HepG2 (cell line): ENCODE measurements at regions not wholly inside any gene's neighbourhood (a gene's known extent, or its start where the extent isn't known, plus 50 kb on each side); places are given as distances from the start of the nearest gene placed in this dataset.

ENCODE experiments used
- HDAC6 ChIP-seq: fragments of 200-600 bp; sonication (generic); IDR thresholded peaks from 2 replicates; pipeline ENCODE4 v1.7.0; 2017; ENCODE audit warnings: mild to moderate bottlenecking, antibody characterized with exemption, low read length, low read depth
- ZSCAN12 ChIP-seq: sonication (generic); formaldehyde crosslinking; IDR thresholded peaks from 2 replicates; pipeline ENCODE4 v1.9.0; 2021; ENCODE audit warnings: mild to moderate bottlenecking, missing genetic modification reagents
- TF ChIP-seq, protein P1 (sequence below): sonication (generic); formaldehyde crosslinking; IDR thresholded peaks from 2 replicates; pipeline ENCODE4 v1.5.0; 2020; ENCODE audit warnings: mild to moderate bottlenecking, missing genetic modification reagents, moderate library complexity

DNA sequence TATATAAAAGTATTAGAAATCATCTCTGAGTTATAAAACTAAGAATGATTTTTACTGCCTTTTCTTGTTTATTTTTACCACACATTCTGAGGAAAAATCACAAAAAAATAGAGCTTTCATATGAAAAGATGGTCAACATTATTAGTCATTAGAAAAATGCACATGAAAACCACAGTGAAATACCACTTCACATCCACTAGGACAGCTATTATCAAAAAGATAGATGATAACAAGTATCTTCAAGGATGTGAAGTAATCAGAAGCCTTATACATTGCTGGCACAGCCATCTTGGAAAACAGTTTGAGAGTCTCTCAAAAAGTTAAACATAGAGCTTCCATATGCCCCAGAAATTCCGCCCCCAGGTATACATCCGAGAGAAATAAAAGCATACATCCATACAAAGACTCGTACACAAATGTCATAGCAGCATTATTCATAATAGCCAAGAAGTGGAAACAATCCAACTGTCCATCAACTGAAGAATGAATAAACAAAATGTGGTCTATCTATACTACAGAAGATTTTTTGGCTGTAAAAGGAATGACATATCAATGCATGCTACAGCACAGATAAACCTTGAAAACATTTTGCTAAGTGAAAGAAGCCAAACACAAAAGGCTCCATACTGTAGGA is 523.9 kb downstream of the FUT8 start:
- TF ChIP-seq, protein P1, sequence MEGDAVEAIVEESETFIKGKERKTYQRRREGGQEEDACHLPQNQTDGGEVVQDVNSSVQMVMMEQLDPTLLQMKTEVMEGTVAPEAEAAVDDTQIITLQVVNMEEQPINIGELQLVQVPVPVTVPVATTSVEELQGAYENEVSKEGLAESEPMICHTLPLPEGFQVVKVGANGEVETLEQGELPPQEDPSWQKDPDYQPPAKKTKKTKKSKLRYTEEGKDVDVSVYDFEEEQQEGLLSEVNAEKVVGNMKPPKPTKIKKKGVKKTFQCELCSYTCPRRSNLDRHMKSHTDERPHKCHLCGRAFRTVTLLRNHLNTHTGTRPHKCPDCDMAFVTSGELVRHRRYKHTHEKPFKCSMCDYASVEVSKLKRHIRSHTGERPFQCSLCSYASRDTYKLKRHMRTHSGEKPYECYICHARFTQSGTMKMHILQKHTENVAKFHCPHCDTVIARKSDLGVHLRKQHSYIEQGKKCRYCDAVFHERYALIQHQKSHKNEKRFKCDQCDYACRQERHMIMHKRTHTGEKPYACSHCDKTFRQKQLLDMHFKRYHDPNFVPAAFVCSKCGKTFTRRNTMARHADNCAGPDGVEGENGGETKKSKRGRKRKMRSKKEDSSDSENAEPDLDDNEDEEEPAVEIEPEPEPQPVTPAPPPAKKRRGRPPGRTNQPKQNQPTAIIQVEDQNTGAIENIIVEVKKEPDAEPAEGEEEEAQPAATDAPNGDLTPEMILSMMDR (CRISPR knock-in tag) = no peak
- TF ChIP-seq ZSCAN12 (CRISPR knock-in tag) = no peak
- no peak for TF ChIP-seq HDAC6
